ENCODE measurements at regions not wholly inside any gene's neighbourhood (a gene's known extent, or its start where the extent isn't known, plus 50 kb on each side); places are given as distances from the start of the nearest gene placed in this dataset.

GRCh38 chr4:128596115-128596514 lies 213.4 kb upstream of the JADE1 start:
- no peak for DNase-seq (ENCODE audit: extremely low read depth, low read depth)
- TF ChIP-seq, protein P1, sequence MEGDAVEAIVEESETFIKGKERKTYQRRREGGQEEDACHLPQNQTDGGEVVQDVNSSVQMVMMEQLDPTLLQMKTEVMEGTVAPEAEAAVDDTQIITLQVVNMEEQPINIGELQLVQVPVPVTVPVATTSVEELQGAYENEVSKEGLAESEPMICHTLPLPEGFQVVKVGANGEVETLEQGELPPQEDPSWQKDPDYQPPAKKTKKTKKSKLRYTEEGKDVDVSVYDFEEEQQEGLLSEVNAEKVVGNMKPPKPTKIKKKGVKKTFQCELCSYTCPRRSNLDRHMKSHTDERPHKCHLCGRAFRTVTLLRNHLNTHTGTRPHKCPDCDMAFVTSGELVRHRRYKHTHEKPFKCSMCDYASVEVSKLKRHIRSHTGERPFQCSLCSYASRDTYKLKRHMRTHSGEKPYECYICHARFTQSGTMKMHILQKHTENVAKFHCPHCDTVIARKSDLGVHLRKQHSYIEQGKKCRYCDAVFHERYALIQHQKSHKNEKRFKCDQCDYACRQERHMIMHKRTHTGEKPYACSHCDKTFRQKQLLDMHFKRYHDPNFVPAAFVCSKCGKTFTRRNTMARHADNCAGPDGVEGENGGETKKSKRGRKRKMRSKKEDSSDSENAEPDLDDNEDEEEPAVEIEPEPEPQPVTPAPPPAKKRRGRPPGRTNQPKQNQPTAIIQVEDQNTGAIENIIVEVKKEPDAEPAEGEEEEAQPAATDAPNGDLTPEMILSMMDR (IDR thresholded peaks at IDR 0.05; ENCODE audit: low read depth, low read length, missing control alignments) = no peak
- H3K4me3 ChIP-seq (replicated peaks; ENCODE audit: low read depth, low read length) = no peak overlapping the region

DNA sequence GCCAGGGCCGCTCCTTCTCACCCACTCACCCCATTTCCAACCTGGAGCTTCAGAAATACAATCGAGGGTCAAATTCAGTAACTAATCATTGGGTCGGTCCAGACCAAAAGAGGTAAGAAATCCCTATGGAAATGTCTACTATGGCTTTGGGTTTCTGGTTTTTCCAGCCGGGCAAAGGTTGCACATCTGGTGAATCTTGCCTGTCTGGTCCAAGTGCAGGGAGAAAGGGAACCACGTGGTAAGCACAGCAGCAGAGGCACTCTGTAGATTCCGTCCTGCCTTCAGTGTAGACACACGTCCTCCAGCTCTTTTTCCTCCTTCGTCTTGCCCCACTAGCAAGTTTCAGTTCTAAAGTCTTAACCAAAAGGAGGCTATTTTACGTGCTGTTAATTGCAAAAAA lies 218.0 kb upstream of the JADE1 start:
- DNase-seq (ENCODE audit: extremely low read depth, low read depth) = no peak
- no peak overlapping the region for H3K4me3 ChIP-seq (replicated peaks; ENCODE audit: low read depth, low read length)
- TF ChIP-seq, protein P1 (IDR thresholded peaks at IDR 0.05; ENCODE audit: low read depth, low read length, missing control alignments) = no peak

DNA sequence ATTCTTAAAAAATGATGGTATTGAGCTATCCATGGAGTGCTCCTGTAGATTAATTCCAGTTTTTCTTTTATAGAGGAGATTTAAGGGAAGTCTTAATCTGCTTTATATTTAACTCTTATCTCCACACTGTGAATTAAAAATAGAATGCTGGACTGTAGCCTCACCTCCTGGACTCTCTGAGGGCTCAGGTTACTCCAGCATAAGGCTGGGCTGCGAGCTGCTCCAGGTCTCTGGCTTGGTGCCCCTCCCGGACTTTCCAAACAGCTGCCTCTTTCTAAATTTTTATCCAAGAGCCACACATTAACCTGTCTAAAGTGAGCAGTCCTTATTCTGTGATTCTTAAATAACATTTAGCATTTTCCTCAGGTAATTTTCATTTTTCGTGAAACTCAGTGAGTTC lies 218.7 kb upstream of the JADE1 start:
- DNase-seq (ENCODE audit: extremely low read depth, low read depth) = no peak
- H3K4me3 ChIP-seq (replicated peaks; ENCODE audit: low read depth, low read length) = no peak overlapping the region
- TF ChIP-seq, protein P1 (IDR thresholded peaks at IDR 0.05; ENCODE audit: low read depth, low read length, missing control alignments) = no peak

- DNase-seq (ENCODE audit: extremely low read depth, low read depth) = no peak
- TF ChIP-seq, protein P1 (IDR thresholded peaks at IDR 0.05; ENCODE audit: low read depth, low read length, missing control alignments) = no peak
Observed at GRCh38 chr4:128590034-128590740, 219.3 kb upstream of the JADE1 start.

DNA sequence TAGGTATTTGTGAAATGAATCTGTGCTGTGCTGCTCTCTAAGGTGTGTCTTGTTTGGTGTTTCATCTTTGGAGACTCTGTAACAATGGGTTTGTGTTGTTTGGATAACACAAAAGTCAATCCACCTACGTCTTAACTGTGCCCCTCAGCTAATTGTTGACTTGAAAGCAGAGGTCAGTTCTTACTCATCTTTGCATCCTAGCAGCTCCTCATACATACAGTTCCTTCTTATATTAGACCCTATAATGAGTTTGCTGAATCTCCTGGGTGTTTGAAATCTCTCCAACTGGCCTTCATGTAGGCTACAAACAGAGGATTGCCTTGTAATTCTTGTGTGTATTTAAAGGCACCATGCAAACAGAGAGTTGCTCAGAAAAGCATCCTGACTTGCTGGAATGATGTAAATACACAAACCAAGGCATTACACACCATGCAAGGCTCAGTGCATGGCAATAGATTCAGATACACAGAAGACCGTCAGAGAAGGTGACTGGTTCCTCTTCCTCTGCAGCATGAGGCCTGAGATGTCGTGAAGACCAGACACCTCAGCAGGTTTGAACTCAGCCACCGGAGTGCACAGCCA lies 220.0 kb upstream of the JADE1 start:
- TF ChIP-seq, protein P1 (IDR thresholded peaks at IDR 0.05; ENCODE audit: low read depth, low read length, missing control alignments) = no peak
- H3K4me3 ChIP-seq (replicated peaks; ENCODE audit: low read depth, low read length) = no peak overlapping the region
- no peak for DNase-seq (ENCODE audit: extremely low read depth, low read depth)

More at GRCh38 chr4:128590034-128590740, 219.3 kb upstream of the JADE1 start:
- H3K4me3 ChIP-seq (replicated peaks; ENCODE audit: low read depth, low read length) = no peak overlapping the region

- TF ChIP-seq, protein P1 (IDR thresholded peaks at IDR 0.05; ENCODE audit: low read depth, low read length, missing control alignments) = no peak
- H3K4me3 ChIP-seq (replicated peaks; ENCODE audit: low read depth, low read length) = no peak overlapping the region
- no peak for DNase-seq (ENCODE audit: extremely low read depth, low read depth)
Observed at GRCh38 chr4:128587382-128587781, 222.1 kb upstream of the JADE1 start.

Measured in HFF-Myc (cell line).